Sigmoid colon (tissue), 4 donors: ENCODE measurements at regions not wholly inside any gene's neighbourhood (a gene's known extent, or its start where the extent isn't known, plus 50 kb on each side); places are given as distances from the start of the nearest gene placed in this dataset.

Experiments used
- CTCF ChIP-seq, 4 experiments: fragments of 450-650 bp in 3 of 4; fragments of 200-600 bp in 1 of 4; IDR thresholded peaks; one replicate each; pipeline ENCODE4 v1.5.1; 2016 to 2019; ENCODE audit warnings: antibody characterized with exemption in 4 of 4, mild to moderate bottlenecking in 3 of 4, moderate library complexity in 2 of 4
- EP300 ChIP-seq, 4 donors: sonication (generic); formaldehyde crosslinking; IDR thresholded peaks; one replicate each; pipeline ENCODE4 v1.6.1; 2017; ENCODE audit warnings: antibody characterized with exemption in 4 of 4
- POLR2A ChIP-seq, 2 donors: fragments of 450-650 bp; IDR thresholded peaks; one replicate each; pipeline ENCODE4 v1.6.1; 2016; ENCODE audit warnings: antibody characterized with exemption in 2 of 2, mild to moderate bottlenecking in 2 of 2, moderate library complexity in 2 of 2
- POLR2AphosphoS5 ChIP-seq, 4 donors: sonication (generic); formaldehyde crosslinking; IDR thresholded peaks; one replicate each; pipeline ENCODE4 v1.6.1; 2017; ENCODE audit warnings: antibody characterized with exemption in 4 of 4

- no peak for TF ChIP-seq CTCF (IDR thresholded peaks at IDR 0.05)
- no peak for TF ChIP-seq POLR2A (IDR thresholded peaks at IDR 0.05)
- no peak for TF ChIP-seq POLR2AphosphoS5 (IDR thresholded peaks at IDR 0.05)
- TF ChIP-seq EP300 (IDR thresholded peaks at IDR 0.05): no peak
Observed at GRCh38 chr5:82901281-82901888, 175.8 kb downstream of the TMEM167A start.
